Thyroid gland (tissue), 4 donors: ENCODE measurements at regions not wholly inside any gene's neighbourhood (a gene's known extent, or its start where the extent isn't known, plus 50 kb on each side); places are given as distances from the start of the nearest gene placed in this dataset.

Source experiments
- DNase-seq, 2 donors: peaks; one replicate each; pipeline ENCODE4 v3.0.0-alpha.2; 2019
- H3K27ac ChIP-seq, 3 donors: fragments of 200-600 bp; sonication (generic); 1 replicate in 2 of 3; 2 replicates in 1 of 3; pipeline ENCODE4 v1.5.1; 2016 to 2019; ENCODE audit warnings: mild to moderate bottlenecking in 1 of 3, moderate library complexity in 1 of 3
- H3K27me3 ChIP-seq: fragments of 200-600 bp; sonication (generic); one replicate; pipeline ENCODE4 v1.5.1; 2019
- H3K36me3 ChIP-seq, 2 donors: fragments of 200-600 bp; sonication (generic); one replicate each; pipeline ENCODE4 v1.5.1; 2016 to 2019
- H3K4me1 ChIP-seq, 2 donors: fragments of 200-600 bp; sonication (generic); one replicate each; pipeline ENCODE4 v1.5.1; 2017 to 2019
- H3K4me3 ChIP-seq, 3 donors: fragments of 200-600 bp; sonication (generic); replicated peaks in 1 of 3; 1 replicate in 2 of 3; 2 replicates in 1 of 3; pipeline ENCODE4 v1.5.1; 2016; ENCODE audit warnings: mild to moderate bottlenecking in 1 of 3
- H3K9me3 ChIP-seq: fragments of 200-600 bp; sonication (generic); one replicate; pipeline ENCODE4 v1.5.1; 2017
- POLR2A ChIP-seq, 2 donors: fragments of 450-650 bp; IDR thresholded peaks; one replicate each; pipeline ENCODE4 v1.6.1; 2017; ENCODE audit warnings: antibody characterized with exemption in 2 of 2, mild to moderate bottlenecking in 2 of 2, moderate library complexity in 1 of 2
- WGBS, 2 donors: methylation state at CpG; one replicate each; pipeline ENCODE4 v1.1.5; 2017; 5-methylcytosine and 5-hydroxymethylcytosine counted together
- intact Hi-C: fragments of 100-400 bp; cut with DNase I; formaldehyde crosslinking; loops from one replicate; pipeline ENCODE4 v1.15.1; 2023
- TF ChIP-seq, protein P1 (sequence below), 6 experiments: fragments of 200-600 bp in 3 of 6; fragments of 450-650 bp in 3 of 6; sonication (generic) in 3 of 6; IDR thresholded peaks; one replicate each; pipeline ENCODE4 v1.5.1; 2016 to 2019; ENCODE audit warnings: antibody characterized with exemption in 6 of 6, mild to moderate bottlenecking in 2 of 6, inconsistent platforms in 1 of 6, moderate library complexity in 1 of 6

DNA sequence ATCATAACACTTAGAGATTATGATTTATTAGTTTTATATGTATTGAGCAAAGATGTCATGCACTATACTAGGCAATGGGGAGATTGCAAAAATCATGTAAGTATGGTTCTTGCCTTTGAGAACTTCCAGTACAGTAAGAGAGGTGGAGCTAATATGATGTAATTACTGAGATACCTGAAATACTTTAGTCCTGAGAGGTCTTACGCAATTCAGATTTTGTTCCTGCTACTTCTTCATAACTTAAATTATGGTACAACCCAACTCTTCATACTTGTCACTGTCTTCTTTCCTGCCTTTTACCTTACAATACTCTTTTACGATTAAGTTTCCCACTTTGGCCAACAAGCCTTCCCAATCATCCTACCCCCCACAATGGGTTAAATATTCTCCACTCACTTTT is 564.2 kb upstream of the PITX2 start:
- no peaks in the 10 kb centered on the region for H3K36me3 ChIP-seq
- no peaks in the 10 kb centered on the region for H3K9me3 ChIP-seq
- H3K4me1 ChIP-seq: no peaks in the 10 kb centered on the region
- DNase-seq: no peak
- no peak for TF ChIP-seq POLR2A (IDR thresholded peaks at IDR 0.05)
- TF ChIP-seq, protein P1, sequence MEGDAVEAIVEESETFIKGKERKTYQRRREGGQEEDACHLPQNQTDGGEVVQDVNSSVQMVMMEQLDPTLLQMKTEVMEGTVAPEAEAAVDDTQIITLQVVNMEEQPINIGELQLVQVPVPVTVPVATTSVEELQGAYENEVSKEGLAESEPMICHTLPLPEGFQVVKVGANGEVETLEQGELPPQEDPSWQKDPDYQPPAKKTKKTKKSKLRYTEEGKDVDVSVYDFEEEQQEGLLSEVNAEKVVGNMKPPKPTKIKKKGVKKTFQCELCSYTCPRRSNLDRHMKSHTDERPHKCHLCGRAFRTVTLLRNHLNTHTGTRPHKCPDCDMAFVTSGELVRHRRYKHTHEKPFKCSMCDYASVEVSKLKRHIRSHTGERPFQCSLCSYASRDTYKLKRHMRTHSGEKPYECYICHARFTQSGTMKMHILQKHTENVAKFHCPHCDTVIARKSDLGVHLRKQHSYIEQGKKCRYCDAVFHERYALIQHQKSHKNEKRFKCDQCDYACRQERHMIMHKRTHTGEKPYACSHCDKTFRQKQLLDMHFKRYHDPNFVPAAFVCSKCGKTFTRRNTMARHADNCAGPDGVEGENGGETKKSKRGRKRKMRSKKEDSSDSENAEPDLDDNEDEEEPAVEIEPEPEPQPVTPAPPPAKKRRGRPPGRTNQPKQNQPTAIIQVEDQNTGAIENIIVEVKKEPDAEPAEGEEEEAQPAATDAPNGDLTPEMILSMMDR (IDR thresholded peaks at IDR 0.05): no peak
- intact Hi-C loops: no loop called here
- H3K27ac ChIP-seq: no peak overlapping the region
- no peak overlapping the region for H3K4me3 ChIP-seq
- no peaks in the 10 kb centered on the region for H3K27me3 ChIP-seq
- 94% methylated on average over 2 of the region's 2 CpGs for WGBS, 2 donors

DNA sequence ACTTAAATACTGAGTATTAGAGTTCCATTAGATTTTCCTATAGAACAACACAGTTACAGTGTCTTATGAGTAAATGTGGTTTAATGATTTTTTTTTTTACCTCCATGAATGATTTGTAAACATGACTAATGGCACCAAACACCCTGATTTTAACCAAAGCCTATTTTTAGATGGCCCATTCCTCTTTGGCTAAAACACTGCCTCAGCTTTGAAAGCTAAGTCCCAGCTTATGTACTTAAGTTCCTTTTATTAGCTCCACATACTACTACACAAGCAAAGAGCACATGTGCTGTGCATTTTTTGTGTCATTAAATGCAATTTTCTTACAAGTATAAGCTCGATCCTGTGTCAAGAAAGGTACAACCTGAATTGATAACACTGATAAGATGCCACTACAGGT is 575.6 kb upstream of the PITX2 start:
- Histone ChIP-seq H3K27ac (no peak overlapping the region), H3K4me3 (no peak overlapping the region), H3K9me3 (no peaks in the 10 kb centered on the region), H3K27me3 (no peaks in the 10 kb centered on the region), H3K4me1 (no peaks in the 10 kb centered on the region), H3K36me3 (no peaks in the 10 kb centered on the region)
- intact Hi-C loops: no loop called here
- WGBS, 2 donors: 69 to 77% methylated on average over 1 of the region's 1 CpG
- no peak for DNase-seq
- TF ChIP-seq, protein P1 (IDR thresholded peaks at IDR 0.05): no peak
- TF ChIP-seq POLR2A (IDR thresholded peaks at IDR 0.05): no peak

DNA sequence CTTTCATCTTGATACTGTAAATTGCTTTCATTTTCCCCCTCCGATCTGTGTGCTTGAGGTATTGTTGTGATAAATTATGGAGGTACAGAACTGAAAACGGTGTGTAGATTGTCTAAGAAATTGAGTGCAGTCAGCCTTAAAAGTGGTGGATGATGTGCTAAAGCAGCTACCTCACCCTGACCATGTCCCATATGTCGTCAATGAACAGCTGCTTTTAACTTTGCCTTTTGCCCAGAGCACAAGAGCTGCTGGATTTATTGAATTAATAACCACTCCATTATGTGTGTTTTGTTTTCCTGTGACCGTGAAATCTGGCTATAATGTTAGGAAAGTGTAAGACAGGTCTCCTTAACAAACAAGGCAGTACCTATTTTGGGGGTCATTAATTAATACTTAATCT is 581.9 kb upstream of the PITX2 start:
- no peaks in the 10 kb centered on the region for H3K27me3 ChIP-seq
- H3K4me1 ChIP-seq: no peaks in the 10 kb centered on the region
- no peak for TF ChIP-seq POLR2A (IDR thresholded peaks at IDR 0.05)
- TF ChIP-seq, protein P1 (IDR thresholded peaks at IDR 0.05): no peak
- no peaks in the 10 kb centered on the region for H3K9me3 ChIP-seq
- H3K4me3 ChIP-seq: no peak overlapping the region
- intact Hi-C loops: no loop called here
- no peaks in the 10 kb centered on the region for H3K36me3 ChIP-seq
- no peak overlapping the region for H3K27ac ChIP-seq
- WGBS, 2 donors: 62 to 69% methylated on average over 4 of the region's 4 CpGs
- no peak for DNase-seq

DNA sequence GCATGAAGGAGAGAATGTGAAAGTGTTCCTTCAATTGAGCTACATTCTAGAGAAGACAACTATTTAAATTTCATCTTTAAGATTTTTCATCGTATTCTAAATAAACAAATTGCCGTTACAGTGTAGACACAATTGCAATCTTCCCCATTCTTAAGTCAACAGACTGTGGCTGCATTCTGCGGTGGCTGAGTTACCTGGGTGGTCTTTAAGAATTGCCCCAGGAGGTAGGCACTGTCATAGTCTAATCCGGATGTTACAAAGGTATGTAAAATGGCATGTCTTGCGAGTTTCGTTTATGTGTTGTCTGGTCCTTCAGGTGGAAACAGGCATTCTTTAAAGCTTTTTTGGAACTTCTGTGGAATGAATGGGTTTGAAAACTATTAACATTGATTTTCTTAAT is 586.1 kb upstream of the PITX2 start:
- Histone ChIP-seq H3K4me1 (no peaks in the 10 kb centered on the region), H3K36me3 (no peaks in the 10 kb centered on the region), H3K27ac (no peak overlapping the region), H3K27me3 (no peaks in the 10 kb centered on the region), H3K9me3 (no peaks in the 10 kb centered on the region), H3K4me3 (no peak overlapping the region)
- no peak for DNase-seq
- TF ChIP-seq, protein P1 (IDR thresholded peaks at IDR 0.05): no peak
- TF ChIP-seq POLR2A (IDR thresholded peaks at IDR 0.05): no peak
- whole genome bisulfite sequencing, 2 donors: 39 to 41% methylated on average over 6 of the region's 6 CpGs
- intact Hi-C loops: no loop called here

DNA sequence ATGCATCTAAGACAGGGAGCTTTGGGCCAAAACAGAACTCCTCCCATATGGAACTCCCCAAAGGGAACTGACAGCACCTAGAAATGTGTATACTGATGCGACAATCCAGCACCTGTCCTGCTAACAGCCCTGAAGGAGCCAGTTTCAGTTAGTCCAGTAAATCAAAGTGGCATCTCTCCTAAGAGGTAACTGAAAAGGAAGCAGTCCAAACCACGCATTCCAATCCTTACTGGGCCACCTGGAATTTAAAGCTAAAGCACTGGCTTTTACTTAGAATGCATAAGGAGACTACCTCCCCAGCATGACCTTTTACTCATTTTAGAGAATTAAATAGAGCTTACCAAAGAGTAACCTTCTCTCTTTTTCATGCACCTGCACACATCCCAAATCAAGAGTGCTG is 586.8 kb upstream of the PITX2 start:
- 36 to 48% methylated on average over 2 of the region's 2 CpGs for WGBS, 2 donors
- Histone ChIP-seq H3K27me3 (no peaks in the 10 kb centered on the region), H3K36me3 (no peaks in the 10 kb centered on the region), H3K27ac (no peak overlapping the region), H3K4me3 (no peak overlapping the region), H3K9me3 (no peaks in the 10 kb centered on the region), H3K4me1 (no peaks in the 10 kb centered on the region)
- TF ChIP-seq POLR2A (IDR thresholded peaks at IDR 0.05): no peak
- TF ChIP-seq, protein P1 (IDR thresholded peaks at IDR 0.05): no peak
- intact Hi-C loops: no loop called here
- no peak for DNase-seq
